ACHN (cell line): ENCODE measurements at regions not wholly inside any gene's neighbourhood (a gene's known extent, or its start where the extent isn't known, plus 50 kb on each side); places are given as distances from the start of the nearest gene placed in this dataset.

Source experiments
- DNase-seq: peaks from one replicate; pipeline ENCODE4 v3.0.0-alpha.2; 2015
- in situ Hi-C: cut with HindIII; loops from 2 replicates; pipeline ENCODE4 v1.10.0; 2017; ENCODE audit warnings: low sequenced_read_pairs, low pct_ligation_motif_present, low pct_unique_long_range_greater_than_20kb

- DNase-seq: no peak
- in situ Hi-C loops: no loop called here
These were observed 51.3 kb upstream of the ODC1 start for GRCh38 chr2:10499275-10499907.

GRCh38 chr2:10498525-10499274 is 50.6 kb upstream of the ODC1 start:
- in situ Hi-C loops: no loop called here

More at GRCh38 chr2:10498525-10499274, 50.6 kb upstream of the ODC1 start:
- DNase-seq: no peak
